NCI-H526 (cell line): ENCODE measurements at regions not wholly inside any gene's neighbourhood (a gene's known extent, or its start where the extent isn't known, plus 50 kb on each side); places are given as distances from the start of the nearest gene placed in this dataset.
"Not testable (repeated sequence)": the region's sequence is repeated elsewhere in the genome, so short reads cannot be mapped to it uniquely, and the experiment has no call there.

ENCODE experiments used
- DNase-seq, 2 experiments: peaks; one replicate each; lab custom pipeline; 2025; lab: John Stamatoyannopoulos, UW

GRCh38 chr22:15772337-15772736 is 82.5 kb downstream of the POTEH start:
- DNase-seq: not testable (repeated sequence)

- not testable (repeated sequence) for DNase-seq
Measured at GRCh38 chr22:15775118-15775517, 85.3 kb downstream of the POTEH start.

- peak in 1 of 2 experiments; percentile 72 for DNase-seq
Measured at GRCh38 chr22:15775670-15776669, 86.1 kb downstream of the POTEH start.

DNA sequence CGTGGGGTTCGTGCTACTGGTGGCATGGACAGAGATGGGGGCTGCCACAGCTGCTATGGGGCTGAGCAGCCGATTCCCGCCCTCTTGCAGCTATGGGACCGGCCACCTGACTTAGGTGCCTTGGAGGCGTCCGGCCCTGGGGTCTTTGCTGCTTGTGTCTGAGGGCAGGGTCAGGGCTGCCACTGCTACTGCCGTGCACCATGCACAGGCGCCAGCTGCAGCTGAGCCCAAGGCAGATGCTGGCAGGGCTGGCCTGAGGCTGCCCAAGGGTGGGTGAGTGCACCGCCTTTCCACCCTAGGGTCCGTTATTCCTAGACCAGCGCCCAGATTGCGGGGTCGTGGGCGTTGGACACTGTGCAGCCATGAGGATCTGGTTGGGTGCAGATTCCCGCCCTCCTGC is 86.9 kb downstream of the POTEH start:
- DNase-seq: not testable (repeated sequence)

- not testable (repeated sequence) for DNase-seq
Measured at GRCh38 chr22:15777150-15777549, 87.3 kb downstream of the POTEH start.

GRCh38 chr22:15777557-15777956 is 87.7 kb downstream of the POTEH start:
- DNase-seq: not testable (repeated sequence)

- not testable (repeated sequence) for DNase-seq
Measured at GRCh38 chr22:15778366-15778765, 88.5 kb downstream of the POTEH start.

GRCh38 chr22:15781652-15782051 is 91.8 kb downstream of the POTEH start:
- DNase-seq: not testable (repeated sequence)

- DNase-seq: not testable (repeated sequence)
Measured at GRCh38 chr22:15782933-15783332, 93.1 kb downstream of the POTEH start.

DNA sequence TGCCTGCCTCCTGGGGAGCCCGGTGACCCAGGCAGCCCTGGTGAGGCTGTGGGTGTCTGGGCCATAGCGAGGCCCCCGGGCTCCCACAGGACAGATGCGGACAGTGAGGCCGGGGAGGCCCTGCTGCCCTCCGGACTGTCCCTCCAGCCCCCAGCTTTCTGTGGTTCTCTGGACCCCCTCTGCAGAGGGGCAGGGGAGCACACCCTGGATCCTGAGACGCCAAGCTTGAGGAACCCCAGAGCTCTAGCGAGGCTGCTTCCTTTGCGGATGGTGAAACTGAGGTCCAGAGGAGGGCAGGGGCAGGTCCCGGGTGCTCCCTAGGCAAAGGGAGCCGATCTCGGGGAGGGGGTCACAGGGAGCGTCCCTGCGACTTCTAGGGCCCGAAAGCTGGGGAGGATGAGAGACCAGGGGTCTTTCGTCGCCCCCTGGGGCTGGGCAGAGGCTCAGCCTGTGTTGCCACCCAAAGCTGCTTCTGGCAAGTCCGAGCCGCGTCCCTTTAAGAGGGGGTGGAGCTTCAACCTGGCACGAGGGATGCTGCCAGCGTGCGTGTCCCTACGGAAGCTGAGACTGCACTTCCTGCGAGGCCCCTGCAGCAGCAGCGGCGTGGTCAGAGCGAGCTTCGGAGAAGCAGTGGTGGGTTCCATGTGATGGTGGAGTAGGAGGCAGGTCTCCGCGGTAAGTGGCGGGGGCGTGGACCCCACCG is 94.7 kb downstream of the POTEH start:
- DNase-seq: not testable (repeated sequence)

DNA sequence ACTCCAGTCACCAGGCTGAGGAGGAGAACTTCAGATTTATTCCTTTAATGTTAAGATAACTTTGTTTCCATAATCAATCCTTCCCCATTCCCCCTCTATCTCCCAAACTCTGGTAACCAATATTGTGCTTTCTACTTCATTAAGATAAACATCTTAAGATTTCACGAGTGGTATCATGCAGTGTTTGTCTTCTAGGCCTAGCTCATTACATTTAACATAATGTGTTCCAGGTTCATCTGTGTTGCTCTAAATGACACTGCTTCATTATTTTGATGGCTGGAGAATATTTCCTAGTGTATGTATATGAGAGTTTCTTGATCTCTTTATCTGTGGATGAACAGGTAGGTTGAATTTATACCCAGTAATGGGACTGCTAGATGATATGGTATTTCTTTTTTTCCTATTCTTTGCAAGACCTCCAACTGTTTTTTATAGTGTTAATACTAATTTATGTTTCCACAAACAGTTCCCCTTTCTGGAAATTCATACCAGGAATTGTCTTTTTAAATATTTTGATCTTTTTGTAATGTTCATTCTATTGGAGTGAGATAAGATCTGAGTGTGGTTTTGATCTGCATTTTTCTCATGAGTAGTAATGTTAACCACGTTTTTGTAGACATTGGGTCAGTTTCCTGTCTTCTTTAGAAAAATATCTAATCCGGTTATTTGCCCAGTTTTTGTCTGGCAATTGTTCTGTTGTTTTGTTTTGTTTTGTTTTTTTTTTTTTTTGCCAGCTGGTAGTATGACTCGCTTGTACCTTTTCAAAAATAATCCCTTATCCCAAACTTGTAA is 97.3 kb downstream of the POTEH start:
- not testable (repeated sequence) for DNase-seq

GRCh38 chr22:15791557-15791956 is 101.7 kb downstream of the POTEH start:
- DNase-seq: not testable (repeated sequence)

GRCh38 chr22:15799935-15800334 is 110.1 kb downstream of the POTEH start:
- DNase-seq: not testable (repeated sequence)

DNA sequence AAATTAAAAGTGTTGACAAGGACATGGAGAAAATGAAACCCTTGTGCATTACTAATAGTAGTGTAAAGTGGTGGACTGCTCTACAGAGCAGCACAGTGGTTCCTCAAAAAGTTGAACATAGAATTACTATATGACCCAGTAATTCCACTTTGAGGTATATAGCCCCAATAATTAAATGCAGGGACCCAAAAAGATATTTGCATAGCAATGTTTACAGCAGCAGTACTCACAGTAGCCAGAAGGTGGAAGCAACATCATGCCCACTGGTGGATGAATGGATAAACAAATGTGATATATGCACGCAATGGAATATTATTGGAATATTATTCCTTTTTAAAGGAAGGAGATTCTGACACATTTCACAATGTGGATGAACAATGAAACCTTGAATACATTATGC is 121.3 kb downstream of the POTEH start:
- not testable (repeated sequence) for DNase-seq

- DNase-seq: not testable (repeated sequence)
Measured at GRCh38 chr22:15815783-15816182, 126.0 kb downstream of the POTEH start.

- not testable (repeated sequence) for DNase-seq
Measured at GRCh38 chr22:15816470-15816869, 126.6 kb downstream of the POTEH start.

DNA sequence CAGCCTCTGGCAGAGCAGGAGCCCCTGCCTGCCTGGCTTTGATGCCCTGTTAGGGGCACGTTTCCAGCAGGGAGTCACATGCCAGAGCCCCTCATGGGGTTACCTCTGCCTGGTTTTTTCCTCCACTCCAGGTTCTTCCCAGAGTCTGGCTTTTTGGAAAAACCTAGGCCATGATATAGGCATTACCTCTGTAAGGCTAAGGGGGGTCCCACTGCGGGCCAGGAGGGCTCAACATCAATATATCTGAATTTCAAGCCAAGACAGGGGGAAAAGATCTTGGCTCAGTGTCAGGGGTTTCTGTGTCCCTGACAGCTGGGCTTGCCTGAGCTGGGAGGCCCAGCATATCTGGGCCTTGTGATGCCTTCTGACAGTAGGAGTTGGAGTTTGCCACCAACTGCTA is 127.4 kb downstream of the POTEH start:
- DNase-seq: not testable (repeated sequence)

DNA sequence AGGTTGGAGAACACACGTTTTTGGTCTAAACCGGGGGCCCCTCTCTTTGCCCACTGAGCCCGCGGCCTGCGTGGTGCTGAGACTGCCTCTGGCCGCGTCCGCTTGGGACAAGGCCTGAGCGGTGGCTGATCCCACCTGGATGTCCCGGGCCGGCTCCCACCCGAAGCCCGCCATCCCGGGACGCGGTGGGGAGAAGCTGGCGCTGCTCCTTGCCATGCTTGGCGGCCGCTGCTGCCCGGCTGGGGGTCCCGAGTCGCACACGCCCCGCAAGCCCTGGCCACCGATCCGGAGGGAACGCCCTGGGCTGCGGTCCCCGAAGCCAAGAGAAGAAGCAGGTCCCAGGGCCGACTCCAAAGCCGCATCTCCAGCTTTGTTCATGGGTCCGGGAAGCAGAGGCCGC is 130.1 kb downstream of the POTEH start:
- not testable (repeated sequence) for DNase-seq

GRCh38 chr22:15821088-15821487 is 131.3 kb downstream of the POTEH start:
- DNase-seq: not testable (repeated sequence)

DNA sequence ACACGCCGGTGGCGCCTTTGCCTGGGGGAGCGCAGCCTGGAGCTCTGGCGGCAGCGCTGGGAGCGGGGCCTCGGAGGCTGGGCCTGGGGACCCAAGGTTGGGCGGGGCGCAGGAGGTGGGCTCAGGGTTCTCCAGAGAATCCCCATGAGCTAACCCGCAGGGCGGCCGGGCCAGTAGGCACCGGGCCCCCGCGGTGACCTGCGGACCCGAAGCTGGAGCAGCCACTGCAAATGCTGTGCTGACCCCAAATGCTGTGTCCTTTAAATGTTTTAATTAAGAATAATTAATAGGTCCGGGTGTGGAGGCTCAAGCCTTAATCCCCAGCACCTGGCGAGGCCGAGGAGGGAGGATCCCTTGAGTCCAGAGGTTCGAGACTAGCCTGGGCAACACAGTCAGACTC is 132.2 kb downstream of the POTEH start:
- not testable (repeated sequence) for DNase-seq

- not testable (repeated sequence) for DNase-seq
Measured at GRCh38 chr22:15823178-15823577, 133.4 kb downstream of the POTEH start.

DNA sequence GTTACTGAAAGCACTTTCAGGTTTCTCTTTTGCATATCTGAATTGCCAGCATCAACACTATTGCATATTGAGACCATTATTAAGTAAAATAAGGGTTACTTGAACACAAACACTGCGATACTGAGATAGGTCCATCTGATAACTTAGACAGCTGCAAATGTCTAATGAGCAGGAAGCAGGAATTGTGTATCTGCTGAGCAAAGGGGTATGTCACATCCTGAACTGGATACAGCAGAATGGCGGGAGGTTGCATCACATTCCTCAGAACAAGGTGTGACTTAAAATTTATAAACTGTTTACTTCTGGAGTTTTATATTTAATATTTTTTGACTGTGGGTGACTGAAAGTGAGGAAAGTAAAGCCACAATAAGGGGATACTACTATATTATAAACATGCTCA is 142.4 kb downstream of the POTEH start:
- DNase-seq: not testable (repeated sequence)
